Smooth muscle cell (in vitro differentiated cells): ENCODE measurements at regions not wholly inside any gene's neighbourhood (a gene's known extent, or its start where the extent isn't known, plus 50 kb on each side); places are given as distances from the start of the nearest gene placed in this dataset.

Experiments
- DNase-seq: peaks from one replicate; lab custom pipeline; 2025; ENCODE audit not compliant: unreplicated experiment; lab: John Stamatoyannopoulos, UW
- H2AFZ ChIP-seq: fragments of 200-600 bp; sonication (generic); 2 replicates; pipeline ENCODE4 v1.6.0; 2016; ENCODE audit warnings: antibody characterized with exemption, low read depth, mild to moderate bottlenecking
- H3F3A ChIP-seq: fragments of 200-600 bp; sonication (generic); 2 replicates; pipeline ENCODE4 v1.6.0; 2017; ENCODE audit warnings: antibody characterized with exemption, low read depth
- H3K27ac ChIP-seq: fragments of 200-600 bp; sonication (generic); 2 replicates; pipeline ENCODE4 v1.5.1; 2016; ENCODE audit warnings: low read depth, mild to moderate bottlenecking
- H3K27me3 ChIP-seq: fragments of 200-600 bp; sonication (generic); 2 replicates; pipeline ENCODE4 v1.6.1; 2016; ENCODE audit warnings: low read depth, mild to moderate bottlenecking
- H3K36me3 ChIP-seq: fragments of 200-600 bp; sonication (generic); 2 replicates; pipeline ENCODE4 v1.5.1; 2016; ENCODE audit warnings: low read depth
- H3K4me1 ChIP-seq: fragments of 200-600 bp; sonication (generic); 2 replicates; pipeline ENCODE4 v1.5.1; 2016; ENCODE audit warnings: low read depth
- H3K4me2 ChIP-seq: fragments of 200-600 bp; sonication (generic); 2 replicates; pipeline ENCODE4 v1.6.0; 2016; ENCODE audit warnings: mild to moderate bottlenecking
- H3K4me3 ChIP-seq: fragments of 200-600 bp; sonication (generic); 2 replicates; pipeline ENCODE4 v1.5.1; 2016; ENCODE audit warnings: mild to moderate bottlenecking
- H3K79me2 ChIP-seq: fragments of 200-600 bp; sonication (generic); 2 replicates; pipeline ENCODE4 v1.6.0; 2016; ENCODE audit warnings: low read depth, mild to moderate bottlenecking
- H3K9ac ChIP-seq: fragments of 200-600 bp; sonication (generic); 2 replicates; pipeline ENCODE4 v1.6.0; 2016; ENCODE audit warnings: low read depth
- H3K9me3 ChIP-seq: fragments of 200-600 bp; sonication (generic); replicated peaks from 2 replicates; pipeline ENCODE4 v1.5.1; 2016; ENCODE audit warnings: low read depth
- H4K20me1 ChIP-seq: fragments of 200-600 bp; sonication (generic); 2 replicates; pipeline ENCODE4 v1.6.0; 2016; ENCODE audit warnings: low read depth
- WGBS: methylation state at CpG from one replicate; pipeline ENCODE4 v1.1.7; 2016; ENCODE audit warnings: low lambda C conversion rate; 5-methylcytosine and 5-hydroxymethylcytosine counted together
- TF ChIP-seq, protein P1 (sequence below): fragments of 200-600 bp; sonication (generic); IDR thresholded peaks from 2 replicates; pipeline ENCODE4 v1.5.1; 2017; ENCODE audit warnings: borderline replicate concordance, mild to moderate bottlenecking, antibody characterized with exemption; ENCODE audit not compliant: insufficient read depth, poor library complexity, severe bottlenecking

GRCh38 chr4:100257567-100257966 lies 67.3 kb upstream of the DDIT4L start:
- H4K20me1 ChIP-seq, result no peaks in the 10 kb centered on the region
- H3K4me2 ChIP-seq, result no peak overlapping the region
- no peak for DNase-seq
- H3K27me3 ChIP-seq, result no peaks in the 10 kb centered on the region
- H3K79me2 ChIP-seq, result no peaks in the 10 kb centered on the region
- H3K27ac ChIP-seq, result no peak overlapping the region
- TF ChIP-seq, protein P1, sequence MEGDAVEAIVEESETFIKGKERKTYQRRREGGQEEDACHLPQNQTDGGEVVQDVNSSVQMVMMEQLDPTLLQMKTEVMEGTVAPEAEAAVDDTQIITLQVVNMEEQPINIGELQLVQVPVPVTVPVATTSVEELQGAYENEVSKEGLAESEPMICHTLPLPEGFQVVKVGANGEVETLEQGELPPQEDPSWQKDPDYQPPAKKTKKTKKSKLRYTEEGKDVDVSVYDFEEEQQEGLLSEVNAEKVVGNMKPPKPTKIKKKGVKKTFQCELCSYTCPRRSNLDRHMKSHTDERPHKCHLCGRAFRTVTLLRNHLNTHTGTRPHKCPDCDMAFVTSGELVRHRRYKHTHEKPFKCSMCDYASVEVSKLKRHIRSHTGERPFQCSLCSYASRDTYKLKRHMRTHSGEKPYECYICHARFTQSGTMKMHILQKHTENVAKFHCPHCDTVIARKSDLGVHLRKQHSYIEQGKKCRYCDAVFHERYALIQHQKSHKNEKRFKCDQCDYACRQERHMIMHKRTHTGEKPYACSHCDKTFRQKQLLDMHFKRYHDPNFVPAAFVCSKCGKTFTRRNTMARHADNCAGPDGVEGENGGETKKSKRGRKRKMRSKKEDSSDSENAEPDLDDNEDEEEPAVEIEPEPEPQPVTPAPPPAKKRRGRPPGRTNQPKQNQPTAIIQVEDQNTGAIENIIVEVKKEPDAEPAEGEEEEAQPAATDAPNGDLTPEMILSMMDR, result no peak
- H2AFZ ChIP-seq, result no peak overlapping the region
- 71% methylated on average over 1 of the region's 1 CpG for WGBS
- no peak overlapping the region for H3K4me3 ChIP-seq
- H3K9ac ChIP-seq, result no peak overlapping the region
- no peaks in the 10 kb centered on the region for H3K36me3 ChIP-seq
- no peaks in the 10 kb centered on the region for H3K9me3 ChIP-seq
- H3F3A ChIP-seq, result no peaks in the 10 kb centered on the region
- no peaks in the 10 kb centered on the region for H3K4me1 ChIP-seq

DNA sequence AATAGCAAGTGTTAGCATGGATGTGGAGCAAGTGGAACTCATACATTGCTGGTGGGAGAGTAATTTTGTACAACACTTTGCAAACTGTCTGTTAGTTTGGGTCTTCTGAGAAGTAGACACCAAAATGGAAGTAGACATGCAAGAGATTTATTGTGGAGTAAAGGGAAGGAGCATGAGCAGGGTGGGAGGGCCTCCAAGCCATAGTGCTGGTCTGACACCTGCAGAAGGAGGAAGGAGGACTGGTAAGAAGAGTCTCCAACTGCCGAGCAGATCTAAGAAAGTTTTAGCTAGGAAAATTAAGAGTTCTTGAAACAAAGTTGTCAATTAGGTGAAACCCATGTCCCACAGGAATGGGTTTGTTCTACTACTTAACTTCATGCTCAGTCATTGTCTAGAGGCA lies 64.0 kb upstream of the DDIT4L start:
- no peaks in the 10 kb centered on the region for H3K79me2 ChIP-seq
- H3K4me2 ChIP-seq, result no peak overlapping the region
- H2AFZ ChIP-seq, result no peak overlapping the region
- WGBS, result 86% methylated on average over 1 of the region's 1 CpG
- no peak overlapping the region for H3K9ac ChIP-seq
- H3F3A ChIP-seq, result no peaks in the 10 kb centered on the region
- no peaks in the 10 kb centered on the region for H3K36me3 ChIP-seq
- DNase-seq, result no peak
- H4K20me1 ChIP-seq, result no peaks in the 10 kb centered on the region
- no peaks in the 10 kb centered on the region for H3K27me3 ChIP-seq
- H3K27ac ChIP-seq, result no peak overlapping the region
- H3K9me3 ChIP-seq, result no peaks in the 10 kb centered on the region
- H3K4me1 ChIP-seq, result no peaks in the 10 kb centered on the region
- H3K4me3 ChIP-seq, result no peak overlapping the region
- TF ChIP-seq, protein P1, result no peak

GRCh38 chr4:100248476-100248875 lies 58.2 kb upstream of the DDIT4L start:
- H3K4me1 ChIP-seq, result no peaks in the 10 kb centered on the region
- no peak overlapping the region for H3K9ac ChIP-seq
- H2AFZ ChIP-seq, result no peak overlapping the region
- H3K79me2 ChIP-seq, result no peaks in the 10 kb centered on the region
- no peak overlapping the region for H3K4me3 ChIP-seq
- no peaks in the 10 kb centered on the region for H3K27me3 ChIP-seq
- no peaks in the 10 kb centered on the region for H3K36me3 ChIP-seq
- H3K4me2 ChIP-seq, result no peak overlapping the region
- H3K9me3 ChIP-seq, result no peaks in the 10 kb centered on the region
- TF ChIP-seq, protein P1, result no peak
- H3K27ac ChIP-seq, result no peak overlapping the region
- no peaks in the 10 kb centered on the region for H3F3A ChIP-seq
- H4K20me1 ChIP-seq, result no peaks in the 10 kb centered on the region
- DNase-seq, result no peak
- WGBS, result 75% methylated on average over 3 of the region's 3 CpGs

GRCh38 chr4:100246697-100247096 lies 56.4 kb upstream of the DDIT4L start:
- no peaks in the 10 kb centered on the region for H3F3A ChIP-seq
- H3K9ac ChIP-seq, result no peak overlapping the region
- no peaks in the 10 kb centered on the region for H3K27me3 ChIP-seq
- H2AFZ ChIP-seq, result no peak overlapping the region
- no peaks in the 10 kb centered on the region for H4K20me1 ChIP-seq
- H3K4me2 ChIP-seq, result no peak overlapping the region
- TF ChIP-seq, protein P1, result no peak
- no peak for DNase-seq
- no peaks in the 10 kb centered on the region for H3K9me3 ChIP-seq
- H3K4me3 ChIP-seq, result no peak overlapping the region
- H3K79me2 ChIP-seq, result no peaks in the 10 kb centered on the region
- H3K4me1 ChIP-seq, result no peaks in the 10 kb centered on the region
- no peaks in the 10 kb centered on the region for H3K36me3 ChIP-seq
- no peak overlapping the region for H3K27ac ChIP-seq
